ENCODE measurements at regions not wholly inside any gene's neighbourhood (a gene's known extent, or its start where the extent isn't known, plus 50 kb on each side); places are given as distances from the start of the nearest gene placed in this dataset.
"Not testable (repeated sequence)": the region's sequence is repeated elsewhere in the genome, so short reads cannot be mapped to it uniquely, and the experiment has no call there.

- DNase-seq, result no peak
Observed at GRCh38 chr5:62046191-62046590, 259.8 kb upstream of the KIF2A start.

GRCh38 chr5:62051747-62052146, 254.3 kb upstream of the KIF2A start:
- no peak for DNase-seq

GRCh38 chr5:62059960-62060359, 246.0 kb upstream of the KIF2A start:
- no peak for DNase-seq

- no peak for DNase-seq
Observed at GRCh38 chr5:62065050-62065449, 241.0 kb upstream of the KIF2A start.

GRCh38 chr5:62066761-62067277, 239.2 kb upstream of the KIF2A start:
- DNase-seq, result no peak

GRCh38 chr5:62068554-62068953, 237.5 kb upstream of the KIF2A start:
- DNase-seq, result no peak

GRCh38 chr5:62077387-62077786, 228.6 kb upstream of the KIF2A start:
- no peak for DNase-seq

GRCh38 chr5:62077823-62078550, 228.0 kb upstream of the KIF2A start:
- DNase-seq, result no peak

GRCh38 chr5:62082370-62082801, 223.6 kb upstream of the KIF2A start:
- DNase-seq, result no peak

GRCh38 chr5:62083247-62083646, 222.8 kb upstream of the KIF2A start:
- DNase-seq, result no peak

GRCh38 chr5:62083661-62084060, 222.3 kb upstream of the KIF2A start:
- DNase-seq, result no peak

- no peak for DNase-seq
Observed at GRCh38 chr5:62084391-62084790, 221.6 kb upstream of the KIF2A start.

- DNase-seq, result no peak
Observed at GRCh38 chr5:62090953-62091352, 215.1 kb upstream of the KIF2A start.

GRCh38 chr5:62093411-62093810, 212.6 kb upstream of the KIF2A start:
- no peak for DNase-seq

- no peak for DNase-seq
Observed at GRCh38 chr5:62093976-62094375, 212.0 kb upstream of the KIF2A start.

GRCh38 chr5:62097361-62097760, 208.6 kb upstream of the KIF2A start:
- no peak for DNase-seq

- no peak for DNase-seq
Observed at GRCh38 chr5:62100201-62100600, 205.8 kb upstream of the KIF2A start.

- not testable (repeated sequence) for DNase-seq
Observed at GRCh38 chr5:62103863-62104262, 202.1 kb upstream of the KIF2A start.

GRCh38 chr5:62111428-62111827, 194.6 kb upstream of the KIF2A start:
- DNase-seq, result no peak

- DNase-seq, result no peak
Observed at GRCh38 chr5:62112689-62113228, 193.2 kb upstream of the KIF2A start.

- DNase-seq, result no peak
Observed at GRCh38 chr5:62115014-62115413, 191.0 kb upstream of the KIF2A start.

GRCh38 chr5:62124266-62124665, 181.7 kb upstream of the KIF2A start:
- no peak for DNase-seq

- DNase-seq, result no peak
Observed at GRCh38 chr5:62126090-62126489, 179.9 kb upstream of the KIF2A start.

GRCh38 chr5:62127098-62127736, 178.8 kb upstream of the KIF2A start:
- no peak for DNase-seq

Measured in NK-92 treated with Interleukin-12 subunit alpha and Interleukin-12 subunit beta, amount 100 ng/mL, for 24 hours (cell line).